ENCODE measurements at regions not wholly inside any gene's neighbourhood (a gene's known extent, or its start where the extent isn't known, plus 50 kb on each side); places are given as distances from the start of the nearest gene placed in this dataset.
"Not testable (repeated sequence)": the region's sequence is repeated elsewhere in the genome, so short reads cannot be mapped to it uniquely, and the experiment has no call there.

GRCh38 chr16:64669573-64669972, 452.3 kb downstream of the CDH11 start:
- Histone ChIP-seq H3K9ac (ENCODE audit: control insufficient read depth, extremely low read depth, insufficient read depth, low read length) (no peak overlapping the region), H3K4me1 (ENCODE audit: control insufficient read depth, extremely low read depth, insufficient read depth, low read length) (no peaks in the 10 kb centered on the region), H4K20me1 (ENCODE audit: control insufficient read depth, extremely low read depth, insufficient read depth, low read length) (no peaks in the 10 kb centered on the region), H3K4me2 (ENCODE audit: control insufficient read depth, extremely low read depth, insufficient read depth, low read depth, low read length) (no peak overlapping the region), H3K36me3 (ENCODE audit: control insufficient read depth in 2 of 2, extremely low read depth in 1 of 2, insufficient read depth in 2 of 2, low read length in 2 of 2) (no peaks in the 10 kb centered on the region), H2AFZ (ENCODE audit: control insufficient read depth, low read length) (no peak overlapping the region), H3K4me3 (ENCODE audit: control insufficient read depth in 2 of 3, extremely low read depth in 1 of 3, insufficient read depth in 2 of 3, low read depth in 1 of 3, low read length in 3 of 3) (no peak overlapping the region), H3K9me3 (ENCODE audit: control insufficient read depth, low read depth, low read length) (no peaks in the 10 kb centered on the region), H3K9me1 (ENCODE audit: control insufficient read depth, extremely low read depth, insufficient read depth, low read length) (no peaks in the 10 kb centered on the region), H3K27ac (ENCODE audit: control insufficient read depth, insufficient read depth, low read length) (no peak overlapping the region), H3K79me2 (ENCODE audit: control insufficient read depth, insufficient read depth, low read length) (no peaks in the 10 kb centered on the region), H3K27me3 (ENCODE audit: control insufficient read depth, extremely low read depth, insufficient read depth, low read length) (no peaks in the 10 kb centered on the region)
- no peak for FAIRE-seq
- no peak for DNase-seq (ENCODE audit: low read depth, low spot score)
- TF ChIP-seq, protein P1, sequence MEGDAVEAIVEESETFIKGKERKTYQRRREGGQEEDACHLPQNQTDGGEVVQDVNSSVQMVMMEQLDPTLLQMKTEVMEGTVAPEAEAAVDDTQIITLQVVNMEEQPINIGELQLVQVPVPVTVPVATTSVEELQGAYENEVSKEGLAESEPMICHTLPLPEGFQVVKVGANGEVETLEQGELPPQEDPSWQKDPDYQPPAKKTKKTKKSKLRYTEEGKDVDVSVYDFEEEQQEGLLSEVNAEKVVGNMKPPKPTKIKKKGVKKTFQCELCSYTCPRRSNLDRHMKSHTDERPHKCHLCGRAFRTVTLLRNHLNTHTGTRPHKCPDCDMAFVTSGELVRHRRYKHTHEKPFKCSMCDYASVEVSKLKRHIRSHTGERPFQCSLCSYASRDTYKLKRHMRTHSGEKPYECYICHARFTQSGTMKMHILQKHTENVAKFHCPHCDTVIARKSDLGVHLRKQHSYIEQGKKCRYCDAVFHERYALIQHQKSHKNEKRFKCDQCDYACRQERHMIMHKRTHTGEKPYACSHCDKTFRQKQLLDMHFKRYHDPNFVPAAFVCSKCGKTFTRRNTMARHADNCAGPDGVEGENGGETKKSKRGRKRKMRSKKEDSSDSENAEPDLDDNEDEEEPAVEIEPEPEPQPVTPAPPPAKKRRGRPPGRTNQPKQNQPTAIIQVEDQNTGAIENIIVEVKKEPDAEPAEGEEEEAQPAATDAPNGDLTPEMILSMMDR (optimal IDR thresholded peaks at IDR 0.05 in 1 of 3, IDR thresholded peaks at IDR 0.05 in 1 of 3, conservative IDR thresholded peaks at IDR 0.05 in 1 of 3; ENCODE audit: extremely low read depth in 1 of 3, insufficient read depth in 2 of 3, low read length in 3 of 3): no peak
- TF ChIP-seq EZH2 (IDR thresholded peaks at IDR 0.05; ENCODE audit: low read length): no peak
- dilution Hi-C loops (cut with MboI; ENCODE audit: extremely low pct_ligation_motif_present, low sequenced_read_pairs): no loop called here

DNA sequence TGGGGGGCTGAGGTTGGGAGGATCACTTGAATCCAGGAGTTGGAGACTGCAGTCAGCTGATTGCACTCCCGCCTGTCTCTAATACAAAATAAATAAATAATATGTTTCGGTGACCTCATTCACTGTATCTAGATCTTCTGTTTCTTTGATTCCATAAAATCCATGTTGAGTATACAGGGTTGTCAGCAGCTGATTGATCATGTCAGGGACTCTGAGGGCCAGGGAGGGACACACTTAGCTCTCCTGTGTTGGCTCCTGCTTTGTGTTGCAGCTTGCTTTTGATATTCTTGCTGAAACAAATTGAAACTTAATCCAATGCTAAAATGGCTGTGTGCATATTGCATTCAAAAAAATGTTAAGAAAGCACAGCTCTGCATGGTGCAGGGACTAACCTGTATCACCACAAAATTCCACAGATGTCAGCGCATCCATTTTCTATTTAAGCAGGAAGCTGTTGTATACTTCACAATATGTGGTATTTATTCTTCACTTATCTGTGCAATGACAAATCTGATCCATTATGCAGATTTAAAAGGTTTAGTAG, 454.5 kb downstream of the CDH11 start:
- Histone ChIP-seq H3K27me3 (ENCODE audit: control insufficient read depth, extremely low read depth, insufficient read depth, low read length) (no peaks in the 10 kb centered on the region), H3K27ac (ENCODE audit: control insufficient read depth, insufficient read depth, low read length) (no peak overlapping the region), H3K4me2 (ENCODE audit: control insufficient read depth, extremely low read depth, insufficient read depth, low read depth, low read length) (no peak overlapping the region), H3K9me3 (ENCODE audit: control insufficient read depth, low read depth, low read length) (no peaks in the 10 kb centered on the region), H3K79me2 (ENCODE audit: control insufficient read depth, insufficient read depth, low read length) (no peaks in the 10 kb centered on the region), H2AFZ (ENCODE audit: control insufficient read depth, low read length) (no peak overlapping the region), H3K36me3 (ENCODE audit: control insufficient read depth in 2 of 2, extremely low read depth in 1 of 2, insufficient read depth in 2 of 2, low read length in 2 of 2) (no peaks in the 10 kb centered on the region), H3K9ac (ENCODE audit: control insufficient read depth, extremely low read depth, insufficient read depth, low read length) (no peak overlapping the region), H4K20me1 (ENCODE audit: control insufficient read depth, extremely low read depth, insufficient read depth, low read length) (no peaks in the 10 kb centered on the region), H3K4me1 (ENCODE audit: control insufficient read depth, extremely low read depth, insufficient read depth, low read length) (no peaks in the 10 kb centered on the region), H3K9me1 (ENCODE audit: control insufficient read depth, extremely low read depth, insufficient read depth, low read length) (no peaks in the 10 kb centered on the region), H3K4me3 (ENCODE audit: control insufficient read depth in 2 of 3, extremely low read depth in 1 of 3, insufficient read depth in 2 of 3, low read depth in 1 of 3, low read length in 3 of 3) (no peak overlapping the region)
- no peak for FAIRE-seq
- no peak for DNase-seq (ENCODE audit: low read depth, low spot score)
- dilution Hi-C loops (cut with MboI; ENCODE audit: extremely low pct_ligation_motif_present, low sequenced_read_pairs): no loop called here
- no peak for TF ChIP-seq EZH2 (IDR thresholded peaks at IDR 0.05; ENCODE audit: low read length)
- TF ChIP-seq, protein P1 (optimal IDR thresholded peaks at IDR 0.05 in 1 of 3, IDR thresholded peaks at IDR 0.05 in 1 of 3, conservative IDR thresholded peaks at IDR 0.05 in 1 of 3; ENCODE audit: extremely low read depth in 1 of 3, insufficient read depth in 2 of 3, low read length in 3 of 3): no peak

DNA sequence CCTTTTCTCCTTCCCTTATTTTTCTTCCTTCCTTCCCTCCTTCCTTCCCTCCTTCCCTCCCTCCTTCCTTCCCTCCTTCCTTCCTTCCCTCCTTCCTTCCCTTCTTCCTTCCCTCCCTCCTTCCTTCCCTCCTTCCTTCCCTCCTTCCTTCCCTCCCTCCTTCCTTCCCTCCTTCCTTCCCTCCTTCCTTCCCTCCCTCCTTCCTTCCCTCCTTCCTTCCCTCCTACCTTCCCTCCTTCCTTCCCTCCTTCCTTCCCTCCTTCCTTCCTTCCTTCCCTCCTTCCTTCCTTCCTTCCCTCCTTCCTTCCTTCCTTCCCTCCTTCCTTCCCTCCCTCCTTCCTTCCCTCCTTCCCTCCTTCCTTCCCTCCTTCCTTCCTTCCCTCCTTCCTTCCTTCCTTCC, 459.6 kb downstream of the CDH11 start:
- H3K9me3 ChIP-seq (ENCODE audit: control insufficient read depth, low read depth, low read length); H3K9me1 ChIP-seq (ENCODE audit: control insufficient read depth, extremely low read depth, insufficient read depth, low read length); H3K9ac ChIP-seq (ENCODE audit: control insufficient read depth, extremely low read depth, insufficient read depth, low read length); H3K27me3 ChIP-seq (ENCODE audit: control insufficient read depth, extremely low read depth, insufficient read depth, low read length); dilution Hi-C loops (cut with MboI; ENCODE audit: extremely low pct_ligation_motif_present, low sequenced_read_pairs); H3K79me2 ChIP-seq (ENCODE audit: control insufficient read depth, insufficient read depth, low read length); H3K27ac ChIP-seq (ENCODE audit: control insufficient read depth, insufficient read depth, low read length); H3K4me3 ChIP-seq (ENCODE audit: control insufficient read depth in 2 of 3, extremely low read depth in 1 of 3, insufficient read depth in 2 of 3, low read depth in 1 of 3, low read length in 3 of 3); H2AFZ ChIP-seq (ENCODE audit: control insufficient read depth, low read length); H3K4me2 ChIP-seq (ENCODE audit: control insufficient read depth, extremely low read depth, insufficient read depth, low read depth, low read length); H3K36me3 ChIP-seq (ENCODE audit: control insufficient read depth in 2 of 2, extremely low read depth in 1 of 2, insufficient read depth in 2 of 2, low read length in 2 of 2); H4K20me1 ChIP-seq (ENCODE audit: control insufficient read depth, extremely low read depth, insufficient read depth, low read length); DNase-seq (ENCODE audit: low read depth, low spot score); H3K4me1 ChIP-seq (ENCODE audit: control insufficient read depth, extremely low read depth, insufficient read depth, low read length); FAIRE-seq: not testable (repeated sequence)

Data from keratinocyte (primary cell).